Right atrium auricular region (tissue), 2 donors: ENCODE measurements at regions not wholly inside any gene's neighbourhood (a gene's known extent, or its start where the extent isn't known, plus 50 kb on each side); places are given as distances from the start of the nearest gene placed in this dataset.

ENCODE experiments used
- DNase-seq: peaks from one replicate; pipeline ENCODE4 v3.0.0-alpha.2; 2019; ENCODE audit warnings: low spot score
- H3K27ac ChIP-seq, 2 donors: fragments of 200-600 bp; sonication (generic); 1 replicate in 1 of 2; 2 replicates in 1 of 2; pipeline ENCODE4 v1.5.1; 2016 to 2019
- H3K27me3 ChIP-seq, 2 donors: fragments of 200-600 bp; sonication (generic); one replicate each; pipeline versions ENCODE4 v1.5.1 to v1.6.0; 2017 to 2019
- H3K36me3 ChIP-seq: fragments of 200-600 bp; sonication (generic); one replicate; pipeline ENCODE4 v1.5.1; 2016
- H3K4me1 ChIP-seq, 2 donors: fragments of 200-600 bp; sonication (generic); one replicate each; pipeline versions ENCODE4 v1.5.1 to v1.6.0; 2017 to 2019
- H3K4me3 ChIP-seq, 2 donors: fragments of 200-600 bp; sonication (generic); 1 replicate in 1 of 2; 2 replicates in 1 of 2; pipeline ENCODE4 v1.5.1; 2017 to 2019; ENCODE audit warnings: mild to moderate bottlenecking in 1 of 2, moderate library complexity in 1 of 2
- H3K9me3 ChIP-seq, 2 donors: fragments of 200-600 bp; sonication (generic); one replicate each; pipeline ENCODE4 v1.5.1; 2019
- TF ChIP-seq, protein P1 (sequence below), 2 donors: fragments of 200-600 bp; sonication (generic); IDR thresholded peaks; one replicate each; pipeline ENCODE4 v1.5.1; 2019; ENCODE audit warnings: antibody characterized with exemption in 2 of 2

DNA sequence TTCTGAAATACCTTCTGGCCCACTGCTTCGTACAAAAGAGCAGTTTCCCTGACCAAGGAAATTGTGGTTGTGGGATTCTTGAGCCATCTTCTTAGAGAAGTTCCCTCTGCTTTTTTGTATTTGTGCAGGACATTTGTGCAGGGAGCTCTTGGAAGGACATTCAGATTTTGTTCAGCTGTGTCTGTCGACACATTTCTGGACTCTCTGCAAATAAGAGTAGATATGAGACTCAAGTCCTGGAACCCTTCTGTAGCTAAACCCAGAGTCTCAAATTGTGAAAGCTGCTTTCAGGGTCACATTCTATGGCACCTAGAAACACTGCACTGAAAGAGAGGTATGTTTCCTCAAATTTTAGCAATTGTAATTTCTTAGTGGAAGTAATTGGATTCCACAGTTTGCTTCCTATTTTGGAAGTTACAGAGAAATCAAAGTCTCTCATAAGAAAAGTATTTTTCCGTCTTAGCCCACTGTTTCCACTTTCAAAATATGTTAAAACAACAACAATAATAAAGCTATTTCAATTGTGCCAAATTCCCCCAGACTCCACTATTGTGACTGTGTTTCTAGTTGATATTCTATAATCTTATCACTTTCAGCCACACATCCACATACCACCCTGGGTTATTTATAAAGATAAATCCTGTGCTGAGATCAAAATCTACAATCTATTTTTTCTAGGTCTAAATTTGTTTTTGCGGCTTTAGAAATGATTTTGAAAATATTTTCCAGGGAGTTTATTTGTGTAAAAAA is 224.0 kb downstream of the COG6 start:
- H3K27me3 ChIP-seq: no peaks in the 10 kb centered on the region
- H3K4me1 ChIP-seq: peaks cover 0 to 36% of the 10 kb centered on the region in 2 donors
- H3K36me3 ChIP-seq: no peaks in the 10 kb centered on the region
- DNase-seq: no peak
- no peak overlapping the region for H3K4me3 ChIP-seq
- no peak overlapping the region for H3K27ac ChIP-seq
- TF ChIP-seq, protein P1, sequence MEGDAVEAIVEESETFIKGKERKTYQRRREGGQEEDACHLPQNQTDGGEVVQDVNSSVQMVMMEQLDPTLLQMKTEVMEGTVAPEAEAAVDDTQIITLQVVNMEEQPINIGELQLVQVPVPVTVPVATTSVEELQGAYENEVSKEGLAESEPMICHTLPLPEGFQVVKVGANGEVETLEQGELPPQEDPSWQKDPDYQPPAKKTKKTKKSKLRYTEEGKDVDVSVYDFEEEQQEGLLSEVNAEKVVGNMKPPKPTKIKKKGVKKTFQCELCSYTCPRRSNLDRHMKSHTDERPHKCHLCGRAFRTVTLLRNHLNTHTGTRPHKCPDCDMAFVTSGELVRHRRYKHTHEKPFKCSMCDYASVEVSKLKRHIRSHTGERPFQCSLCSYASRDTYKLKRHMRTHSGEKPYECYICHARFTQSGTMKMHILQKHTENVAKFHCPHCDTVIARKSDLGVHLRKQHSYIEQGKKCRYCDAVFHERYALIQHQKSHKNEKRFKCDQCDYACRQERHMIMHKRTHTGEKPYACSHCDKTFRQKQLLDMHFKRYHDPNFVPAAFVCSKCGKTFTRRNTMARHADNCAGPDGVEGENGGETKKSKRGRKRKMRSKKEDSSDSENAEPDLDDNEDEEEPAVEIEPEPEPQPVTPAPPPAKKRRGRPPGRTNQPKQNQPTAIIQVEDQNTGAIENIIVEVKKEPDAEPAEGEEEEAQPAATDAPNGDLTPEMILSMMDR (IDR thresholded peaks at IDR 0.05): no peak
- H3K9me3 ChIP-seq: peaks cover 7 to 15% of the 10 kb centered on the region in 2 donors

DNA sequence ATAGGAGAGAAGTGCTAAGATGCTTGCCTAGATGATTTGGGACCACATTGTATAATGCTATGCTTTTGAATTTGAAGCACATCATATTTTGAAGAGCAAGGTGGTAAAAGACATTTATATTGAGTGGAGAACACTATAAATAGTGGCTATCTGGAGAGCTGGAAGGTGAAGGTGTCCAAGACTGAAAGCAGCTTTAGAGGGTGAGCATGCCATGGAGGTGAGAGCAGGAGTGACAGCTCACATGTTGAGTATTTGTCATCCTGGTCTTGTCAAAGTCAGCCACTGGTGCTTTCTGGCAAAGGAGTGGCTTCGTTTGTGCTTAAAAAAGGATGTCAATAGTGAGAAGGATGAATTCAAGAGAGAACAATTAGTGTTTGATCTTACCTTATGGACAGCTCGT is 225.9 kb downstream of the COG6 start:
- H3K4me1 ChIP-seq: peaks cover 0 to 26% of the 10 kb centered on the region in 2 donors
- peaks cover 7 to 26% of the 10 kb centered on the region in 2 donors for H3K9me3 ChIP-seq
- TF ChIP-seq, protein P1 (IDR thresholded peaks at IDR 0.05): no peak
- no peaks in the 10 kb centered on the region for H3K36me3 ChIP-seq
- H3K27ac ChIP-seq: no peak overlapping the region
- no peak overlapping the region for H3K4me3 ChIP-seq
- DNase-seq: no peak
- H3K27me3 ChIP-seq: no peaks in the 10 kb centered on the region

DNA sequence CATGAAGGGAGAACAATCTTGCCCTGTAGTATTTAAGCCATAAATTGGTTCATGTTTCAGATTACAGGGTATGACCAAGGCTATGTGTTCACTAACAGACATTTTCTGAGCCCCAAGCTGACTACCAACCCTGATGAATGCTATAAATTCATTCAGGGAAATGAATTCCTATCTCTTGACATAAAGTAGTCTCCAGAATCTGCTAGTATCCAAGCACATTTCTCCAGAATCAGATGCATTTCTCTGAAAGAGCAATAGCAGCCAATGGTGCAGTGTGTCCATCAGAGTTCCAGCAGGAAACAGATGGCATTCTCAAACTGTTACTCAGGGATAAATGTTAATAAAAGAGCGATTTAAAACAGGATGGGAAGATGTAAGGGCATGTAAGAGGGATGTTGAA is 226.4 kb downstream of the COG6 start:
- no peak overlapping the region for H3K27ac ChIP-seq
- TF ChIP-seq, protein P1 (IDR thresholded peaks at IDR 0.05): no peak
- H3K9me3 ChIP-seq: peaks cover 7 to 26% of the 10 kb centered on the region in 2 donors
- no peak overlapping the region for H3K4me3 ChIP-seq
- H3K4me1 ChIP-seq: peaks cover 0 to 21% of the 10 kb centered on the region in 2 donors
- no peaks in the 10 kb centered on the region for H3K36me3 ChIP-seq
- H3K27me3 ChIP-seq: no peaks in the 10 kb centered on the region
- DNase-seq: no peak

DNA sequence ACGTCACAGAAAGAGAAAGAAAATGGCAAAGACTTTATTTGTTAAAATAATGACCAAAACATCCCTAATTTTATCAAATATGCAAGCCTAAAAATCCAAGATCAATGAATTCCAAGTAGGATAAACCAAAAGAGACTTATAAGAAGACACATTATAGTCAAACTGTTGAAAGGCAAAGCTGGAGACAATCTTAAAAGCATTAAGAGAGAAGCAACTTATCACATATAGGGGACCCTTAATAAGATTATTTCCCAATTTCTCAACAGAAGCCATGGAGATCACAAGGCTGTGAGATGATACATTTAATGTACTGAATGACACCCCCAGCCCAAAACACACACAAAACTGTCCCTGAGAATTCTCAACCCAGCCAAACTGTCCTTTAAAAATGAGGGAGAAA is 228.7 kb downstream of the COG6 start:
- Histone ChIP-seq H3K36me3 (no peaks in the 10 kb centered on the region), H3K4me3 (no peak overlapping the region), H3K4me1 (peaks cover 0 to 11% of the 10 kb centered on the region in 2 donors), H3K27me3 (no peaks in the 10 kb centered on the region), H3K27ac (no peak overlapping the region), H3K9me3 (peaks cover 7 to 26% of the 10 kb centered on the region in 2 donors)
- TF ChIP-seq, protein P1 (IDR thresholded peaks at IDR 0.05): no peak
- no peak for DNase-seq

DNA sequence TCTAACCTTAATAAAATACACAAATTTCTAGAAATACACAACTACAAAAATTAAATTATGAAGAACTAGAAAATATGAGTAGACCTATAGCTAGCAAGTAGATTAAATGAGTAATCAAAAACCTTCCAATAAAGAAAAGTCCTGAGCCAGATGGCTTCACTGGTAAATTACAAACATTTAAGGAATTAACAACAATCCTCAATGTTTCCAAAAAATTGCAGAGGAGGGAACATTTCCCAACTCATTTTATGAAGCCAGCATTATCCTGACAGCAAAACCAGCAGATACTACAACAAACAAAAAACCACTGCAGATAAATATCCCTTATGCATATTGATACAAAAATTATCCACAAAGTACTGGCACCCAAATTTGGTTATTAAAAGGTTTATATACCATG is 230.9 kb downstream of the COG6 start:
- TF ChIP-seq, protein P1 (IDR thresholded peaks at IDR 0.05): no peak
- no peak overlapping the region for H3K4me3 ChIP-seq
- peaks cover 0 to 9% of the 10 kb centered on the region in 2 donors for H3K4me1 ChIP-seq
- no peaks in the 10 kb centered on the region for H3K36me3 ChIP-seq
- no peak for DNase-seq
- H3K27me3 ChIP-seq: no peaks in the 10 kb centered on the region
- no peak overlapping the region for H3K27ac ChIP-seq
- peaks cover 7 to 26% of the 10 kb centered on the region in 2 donors for H3K9me3 ChIP-seq

DNA sequence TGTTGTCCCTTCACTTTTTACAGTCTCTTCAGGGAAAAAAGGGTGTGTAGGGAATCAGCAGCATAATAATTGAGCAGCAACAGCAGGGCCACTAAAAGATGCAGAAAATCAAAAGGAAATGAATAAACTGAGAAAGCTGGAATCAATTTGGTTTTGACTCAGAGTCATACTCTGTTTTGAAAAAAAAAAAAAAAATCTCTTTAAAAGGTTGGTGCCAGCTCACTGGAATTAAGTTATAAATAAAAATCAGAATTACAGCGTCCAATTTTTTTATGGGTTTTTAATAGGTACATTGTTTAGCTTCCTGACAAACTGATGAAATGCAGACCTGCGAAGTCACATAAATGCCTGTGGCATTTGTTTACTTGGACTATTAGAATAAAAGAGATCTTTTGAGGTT is 231.9 kb downstream of the COG6 start:
- Histone ChIP-seq H3K4me3 (no peak overlapping the region), H3K36me3 (no peaks in the 10 kb centered on the region), H3K27ac (no peak overlapping the region), H3K9me3 (peaks cover 7 to 26% of the 10 kb centered on the region in 2 donors), H3K4me1 (peaks cover 0 to 9% of the 10 kb centered on the region in 2 donors), H3K27me3 (no peaks in the 10 kb centered on the region)
- DNase-seq: no peak
- TF ChIP-seq, protein P1 (IDR thresholded peaks at IDR 0.05): no peak
